Panc1 (cell line): ENCODE measurements at regions not wholly inside any gene's neighbourhood (a gene's known extent, or its start where the extent isn't known, plus 50 kb on each side); places are given as distances from the start of the nearest gene placed in this dataset.

Experiments used
- ATAC-seq: fragments of 200-7000 bp; cut with Tn5 transposase; 2 replicates; pipeline ENCODE4 v1.9.1; 2020; ENCODE audit warnings: mild to moderate bottlenecking, moderate library complexity
- BruUV-seq: library from RNA; stranded (reverse); fragments of 400-500 nt; replicated peaks from 2 replicates; lab custom pipeline; 2021; lab: Mats Ljungman, UMichigan
- CTCF ChIA-PET: fragments of 300-600 bp; sonication (Branson Sonifier 250); formaldehyde crosslinking; loops from one replicate; lab custom pipeline; 2022; ENCODE audit warnings: antibody characterized with exemption; lab: Charles Lee
- POLR2A ChIA-PET: fragments of 300-600 bp; sonication (Branson Sonifier 250); formaldehyde crosslinking; loops from one replicate; lab custom pipeline; 2022; ENCODE audit warnings: antibody characterized with exemption; lab: Charles Lee
- DNase-seq: peaks from one replicate; pipeline ENCODE4 v3.0.0-alpha.2; 2010; ENCODE audit warnings: low read depth, low spot score
- H3K27ac ChIP-seq: 2 replicates; pipeline ENCODE4 v1.5.1; 2011; ENCODE audit warnings: mild to moderate bottlenecking, low read length, inconsistent platforms
- H3K27me3 ChIP-seq: fragments of 200-500 bp; sonication (Bioruptor generic); 2 replicates; pipeline ENCODE4 v1.6.0; 2014; ENCODE audit warnings: low read length, inconsistent platforms; ENCODE audit not compliant: control insufficient read depth, insufficient read depth
- H3K36me3 ChIP-seq: fragments of 200-500 bp; sonication (Bioruptor generic); 2 replicates; pipeline ENCODE4 v1.5.1; 2014; ENCODE audit warnings: inconsistent platforms, mild to moderate bottlenecking, low read length, moderate library complexity; ENCODE audit not compliant: control insufficient read depth, insufficient read depth
- H3K4me1 ChIP-seq: 2 replicates; pipeline ENCODE4 v1.5.1; 2011; ENCODE audit warnings: inconsistent platforms, mild to moderate bottlenecking, low read length, moderate library complexity; ENCODE audit not compliant: control insufficient read depth, insufficient read depth
- H3K4me3 ChIP-seq, 2 experiments: 2 replicates each; pipeline ENCODE4 v1.5.1; 2011 to 2012; ENCODE audit warnings: low read depth in 2 of 2, low read length in 2 of 2, mild to moderate bottlenecking in 2 of 2, inconsistent platforms in 1 of 2, moderate library complexity in 1 of 2
- H3K9me3 ChIP-seq: fragments of 200-500 bp; sonication (Bioruptor generic); 2 replicates; pipeline ENCODE4 v1.5.1; 2014; ENCODE audit warnings: low read depth, mild to moderate bottlenecking, inconsistent platforms, low read length, moderate library complexity; ENCODE audit not compliant: control insufficient read depth, insufficient read depth
- POLR2AphosphoS5 ChIP-seq: IDR thresholded peaks from 2 replicates; pipeline ENCODE4 v1.6.1; 2012; ENCODE audit warnings: mild to moderate bottlenecking, low read depth, low read length, moderate library complexity
- SIN3A ChIP-seq: IDR thresholded peaks from 2 replicates; pipeline ENCODE4 v1.6.1; 2012; ENCODE audit warnings: low read depth, mild to moderate bottlenecking, low read length, moderate library complexity, borderline replicate concordance; ENCODE audit not compliant: insufficient read depth
- TCF7L2 ChIP-seq: IDR thresholded peaks from 2 replicates; pipeline ENCODE4 v1.6.1; 2011; ENCODE audit warnings: mild to moderate bottlenecking, low read depth, low read length, inconsistent platforms
- in situ Hi-C: cut with HindIII; loops from 2 replicates; pipeline ENCODE4 v1.10.0; 2016; ENCODE audit warnings: low sequenced_read_pairs, low pct_unique_long_range_greater_than_20kb
- intact Hi-C: fragments of 100-400 bp; cut with micrococcal nuclease; formaldehyde crosslinking; loops from one replicate; pipeline ENCODE4 v1.10.0; 2022; ENCODE audit not compliant: unreplicated experiment
- TF ChIP-seq, protein P1 (sequence below): fragments of 450-650 bp; IDR thresholded peaks from 2 replicates; pipeline ENCODE4 v1.5.1; 2017; ENCODE audit warnings: mild to moderate bottlenecking
- TF ChIP-seq, protein P2 (sequence below), 2 experiments: IDR thresholded peaks; 2 replicates each; pipeline ENCODE4 v1.6.1; 2011 to 2012; ENCODE audit warnings: low read depth in 2 of 2, control low read depth in 1 of 2, low read length in 1 of 2, mild to moderate bottlenecking in 1 of 2, moderate library complexity in 1 of 2; ENCODE audit not compliant: insufficient read depth in 1 of 2

DNA sequence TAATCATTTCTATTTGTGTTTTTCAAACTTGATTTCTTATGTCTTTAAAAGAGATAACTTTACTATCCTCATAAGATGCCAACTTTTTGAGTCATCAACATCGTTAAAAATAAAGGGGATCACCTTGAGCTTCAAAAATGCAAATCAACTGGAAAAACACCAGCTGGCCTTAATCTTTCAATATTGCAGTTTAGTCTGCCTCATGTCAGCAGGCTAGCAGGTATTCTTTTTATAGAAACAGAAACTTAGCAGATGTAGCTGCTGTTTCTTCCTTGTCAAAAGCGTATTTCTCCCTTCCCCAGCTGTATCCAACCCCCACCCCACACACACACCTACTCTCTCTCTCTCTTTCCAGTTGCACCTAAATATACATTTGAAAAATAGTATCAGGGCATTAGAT, 154.1 kb upstream of the ZNF804A start:
- in situ Hi-C loops (no loop called here), intact Hi-C loops (no loop called here)
- no peak overlapping the region for H3K4me3 ChIP-seq
- BruUV-seq = no TSS peak
- no peaks in the 10 kb centered on the region for H3K36me3 ChIP-seq
- H3K9me3 ChIP-seq = no peaks in the 10 kb centered on the region
- H3K4me1 ChIP-seq = no peaks in the 10 kb centered on the region
- ATAC-seq = no peak
- POLR2A ChIA-PET = no interaction called here
- CTCF ChIA-PET = no interaction called here
- no peak overlapping the region for H3K27ac ChIP-seq
- no peak for DNase-seq
- TF ChIP-seq SIN3A = no peak
- TF ChIP-seq, protein P1, sequence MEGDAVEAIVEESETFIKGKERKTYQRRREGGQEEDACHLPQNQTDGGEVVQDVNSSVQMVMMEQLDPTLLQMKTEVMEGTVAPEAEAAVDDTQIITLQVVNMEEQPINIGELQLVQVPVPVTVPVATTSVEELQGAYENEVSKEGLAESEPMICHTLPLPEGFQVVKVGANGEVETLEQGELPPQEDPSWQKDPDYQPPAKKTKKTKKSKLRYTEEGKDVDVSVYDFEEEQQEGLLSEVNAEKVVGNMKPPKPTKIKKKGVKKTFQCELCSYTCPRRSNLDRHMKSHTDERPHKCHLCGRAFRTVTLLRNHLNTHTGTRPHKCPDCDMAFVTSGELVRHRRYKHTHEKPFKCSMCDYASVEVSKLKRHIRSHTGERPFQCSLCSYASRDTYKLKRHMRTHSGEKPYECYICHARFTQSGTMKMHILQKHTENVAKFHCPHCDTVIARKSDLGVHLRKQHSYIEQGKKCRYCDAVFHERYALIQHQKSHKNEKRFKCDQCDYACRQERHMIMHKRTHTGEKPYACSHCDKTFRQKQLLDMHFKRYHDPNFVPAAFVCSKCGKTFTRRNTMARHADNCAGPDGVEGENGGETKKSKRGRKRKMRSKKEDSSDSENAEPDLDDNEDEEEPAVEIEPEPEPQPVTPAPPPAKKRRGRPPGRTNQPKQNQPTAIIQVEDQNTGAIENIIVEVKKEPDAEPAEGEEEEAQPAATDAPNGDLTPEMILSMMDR = no peak
- TF ChIP-seq, protein P2, sequence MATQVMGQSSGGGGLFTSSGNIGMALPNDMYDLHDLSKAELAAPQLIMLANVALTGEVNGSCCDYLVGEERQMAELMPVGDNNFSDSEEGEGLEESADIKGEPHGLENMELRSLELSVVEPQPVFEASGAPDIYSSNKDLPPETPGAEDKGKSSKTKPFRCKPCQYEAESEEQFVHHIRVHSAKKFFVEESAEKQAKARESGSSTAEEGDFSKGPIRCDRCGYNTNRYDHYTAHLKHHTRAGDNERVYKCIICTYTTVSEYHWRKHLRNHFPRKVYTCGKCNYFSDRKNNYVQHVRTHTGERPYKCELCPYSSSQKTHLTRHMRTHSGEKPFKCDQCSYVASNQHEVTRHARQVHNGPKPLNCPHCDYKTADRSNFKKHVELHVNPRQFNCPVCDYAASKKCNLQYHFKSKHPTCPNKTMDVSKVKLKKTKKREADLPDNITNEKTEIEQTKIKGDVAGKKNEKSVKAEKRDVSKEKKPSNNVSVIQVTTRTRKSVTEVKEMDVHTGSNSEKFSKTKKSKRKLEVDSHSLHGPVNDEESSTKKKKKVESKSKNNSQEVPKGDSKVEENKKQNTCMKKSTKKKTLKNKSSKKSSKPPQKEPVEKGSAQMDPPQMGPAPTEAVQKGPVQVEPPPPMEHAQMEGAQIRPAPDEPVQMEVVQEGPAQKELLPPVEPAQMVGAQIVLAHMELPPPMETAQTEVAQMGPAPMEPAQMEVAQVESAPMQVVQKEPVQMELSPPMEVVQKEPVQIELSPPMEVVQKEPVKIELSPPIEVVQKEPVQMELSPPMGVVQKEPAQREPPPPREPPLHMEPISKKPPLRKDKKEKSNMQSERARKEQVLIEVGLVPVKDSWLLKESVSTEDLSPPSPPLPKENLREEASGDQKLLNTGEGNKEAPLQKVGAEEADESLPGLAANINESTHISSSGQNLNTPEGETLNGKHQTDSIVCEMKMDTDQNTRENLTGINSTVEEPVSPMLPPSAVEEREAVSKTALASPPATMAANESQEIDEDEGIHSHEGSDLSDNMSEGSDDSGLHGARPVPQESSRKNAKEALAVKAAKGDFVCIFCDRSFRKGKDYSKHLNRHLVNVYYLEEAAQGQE (IDR thresholded peaks at IDR 0.05; ENCODE audit: insufficient read depth in 1 of 2, low read depth in 2 of 2, low read length in 1 of 2) = no peak
- no peak for TF ChIP-seq TCF7L2
- TF ChIP-seq POLR2AphosphoS5 = no peak
- H3K27me3 ChIP-seq = no peaks in the 10 kb centered on the region

DNA sequence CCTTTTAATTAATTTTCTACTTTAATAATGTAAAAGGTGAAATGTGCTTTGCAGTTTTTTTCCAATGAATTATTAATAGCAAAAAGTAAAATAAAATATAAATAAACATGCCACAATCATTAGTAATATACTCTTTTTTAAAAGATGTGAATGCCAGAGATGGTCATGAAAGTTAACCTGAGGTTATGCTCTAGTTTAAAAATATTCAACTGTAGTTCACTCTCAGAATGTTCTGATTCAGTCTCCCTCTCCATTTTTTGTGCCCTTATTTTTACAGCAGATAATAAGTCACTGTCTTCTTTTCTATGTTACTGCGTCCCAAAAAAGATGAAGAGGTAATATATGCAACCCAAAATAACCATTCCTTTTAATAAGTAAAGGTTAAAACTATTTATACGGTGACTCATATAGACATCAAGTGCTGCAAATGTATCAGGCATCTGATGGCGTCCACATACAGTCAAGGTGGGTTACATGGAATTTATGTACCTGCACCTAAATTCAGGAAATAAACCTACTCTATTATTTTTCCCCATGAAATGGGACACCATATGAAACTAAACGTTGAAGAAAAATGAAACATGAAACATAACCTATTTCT, 153.6 kb upstream of the ZNF804A start:
- intact Hi-C loops = no loop called here
- H3K4me1 ChIP-seq = no peaks in the 10 kb centered on the region
- CTCF ChIA-PET = no interaction called here
- no TSS peak for BruUV-seq
- no peak for TF ChIP-seq POLR2AphosphoS5
- TF ChIP-seq, protein P2 (IDR thresholded peaks at IDR 0.05; ENCODE audit: insufficient read depth in 1 of 2, low read depth in 2 of 2, low read length in 1 of 2) = no peak
- no peak for TF ChIP-seq TCF7L2
- TF ChIP-seq, protein P1 = no peak
- no peak for TF ChIP-seq SIN3A
- no peaks in the 10 kb centered on the region for H3K36me3 ChIP-seq
- H3K4me3 ChIP-seq = no peak overlapping the region
- no peaks in the 10 kb centered on the region for H3K27me3 ChIP-seq
- no peak for DNase-seq
- H3K27ac ChIP-seq = no peak overlapping the region
- no peaks in the 10 kb centered on the region for H3K9me3 ChIP-seq
- in situ Hi-C loops = no loop called here
- POLR2A ChIA-PET = no interaction called here
- ATAC-seq = no peak
